GM18520 (cell line): ENCODE measurements at regions not wholly inside any gene's neighbourhood (a gene's known extent, or its start where the extent isn't known, plus 50 kb on each side); places are given as distances from the start of the nearest gene placed in this dataset.
"Not testable (repeated sequence)": the region's sequence is repeated elsewhere in the genome, so short reads cannot be mapped to it uniquely, and the experiment has no call there.

Experiments
- ATAC-seq: cut with Tn5 transposase; IDR thresholded peaks from one replicate; pipeline ENCODE4 v1.9.1; 2021; ENCODE audit not compliant: unreplicated experiment

GRCh38 chr6:11486959-11487358, 50.6 kb upstream of the TMEM170B start:
- ATAC-seq, result no peak

- ATAC-seq, result no peak
Measured at GRCh38 chr6:11486486-11486885, 51.1 kb upstream of the TMEM170B start.

- ATAC-seq, result no peak
Measured at GRCh38 chr6:11486051-11486450, 51.5 kb upstream of the TMEM170B start.

GRCh38 chr6:11485271-11485670, 52.3 kb upstream of the TMEM170B start:
- no peak for ATAC-seq

DNA sequence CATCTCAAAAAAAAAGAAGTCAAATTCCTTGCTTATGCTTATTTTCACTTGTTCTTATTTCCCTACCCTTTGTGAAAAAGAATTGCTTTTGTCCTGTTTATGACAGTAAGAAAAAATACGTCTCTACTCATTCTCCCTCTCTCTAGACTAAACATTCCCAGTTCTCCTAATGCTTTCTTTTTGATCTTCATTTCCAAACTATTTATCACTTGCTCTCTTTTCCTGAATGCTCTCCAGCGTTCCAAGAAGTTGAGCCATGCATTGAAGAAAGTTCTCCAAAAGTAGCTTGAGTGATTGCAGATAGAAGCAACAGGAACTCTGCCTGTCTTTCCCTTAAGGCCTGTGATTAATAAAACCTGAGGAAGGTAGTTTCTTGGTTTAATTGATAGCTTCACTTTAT, 53.1 kb upstream of the TMEM170B start:
- ATAC-seq, result no peak

DNA sequence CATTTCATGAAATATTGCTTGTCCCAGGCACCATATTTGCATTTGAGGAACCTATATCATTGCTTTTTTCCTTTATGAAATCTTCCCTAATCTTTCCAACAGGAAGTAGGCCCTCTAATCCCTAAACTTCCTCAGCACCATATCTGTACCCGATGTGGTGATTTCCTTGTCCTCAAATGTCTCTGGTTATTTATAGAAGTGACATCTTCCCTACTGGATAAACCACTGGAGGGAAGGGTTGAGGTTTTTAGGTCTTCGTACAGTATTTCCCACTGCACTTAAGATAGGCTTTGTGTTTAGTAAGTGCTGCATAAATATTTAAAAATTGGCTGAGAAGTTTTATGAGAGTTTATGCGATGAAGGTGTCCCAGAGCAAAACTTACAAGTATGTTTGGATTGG, 54.9 kb upstream of the TMEM170B start:
- ATAC-seq, result no peak

DNA sequence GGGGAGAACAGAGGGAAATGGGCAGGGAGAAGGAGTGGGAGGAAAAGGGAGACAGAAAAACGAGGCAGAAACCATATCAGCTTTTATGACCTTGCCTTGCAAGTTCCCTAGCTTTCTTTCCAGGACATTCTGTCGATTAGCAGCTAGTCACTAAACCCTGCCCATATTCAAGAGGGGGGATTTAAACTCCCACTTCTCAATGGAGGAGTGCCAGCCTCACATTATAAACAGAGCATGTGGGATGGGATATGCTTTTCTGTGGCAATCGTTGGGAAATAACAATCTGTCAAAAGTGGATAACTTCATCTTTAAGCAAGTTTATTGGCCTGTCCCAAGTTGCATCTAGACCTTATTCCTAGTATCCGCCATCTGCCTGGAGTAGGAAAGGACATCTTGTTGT, 57.0 kb upstream of the TMEM170B start:
- no peak for ATAC-seq

DNA sequence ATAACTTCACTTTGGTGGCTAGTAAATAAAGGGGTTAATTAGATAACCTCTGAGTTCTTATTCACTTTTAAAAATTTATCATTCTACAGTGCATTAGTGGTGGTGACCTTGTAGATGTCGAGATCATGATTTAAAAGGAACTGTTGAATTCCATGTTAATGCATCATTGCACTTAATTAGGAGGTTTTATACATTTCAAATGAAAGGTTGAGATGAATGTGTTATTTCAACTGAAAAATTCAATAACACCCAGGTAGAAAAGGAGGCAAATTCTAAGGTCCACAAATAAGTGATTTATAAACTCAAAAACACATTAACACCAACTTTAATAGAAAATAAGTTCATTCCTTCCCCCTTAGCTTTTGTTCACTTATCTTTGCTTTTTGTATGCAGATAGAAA, 58.3 kb upstream of the TMEM170B start:
- ATAC-seq, result no peak

- ATAC-seq, result no peak
Measured at GRCh38 chr6:11478586-11478985, 59.0 kb upstream of the TMEM170B start.

- no peak for ATAC-seq
Measured at GRCh38 chr6:11475016-11475415, 62.5 kb upstream of the TMEM170B start.

DNA sequence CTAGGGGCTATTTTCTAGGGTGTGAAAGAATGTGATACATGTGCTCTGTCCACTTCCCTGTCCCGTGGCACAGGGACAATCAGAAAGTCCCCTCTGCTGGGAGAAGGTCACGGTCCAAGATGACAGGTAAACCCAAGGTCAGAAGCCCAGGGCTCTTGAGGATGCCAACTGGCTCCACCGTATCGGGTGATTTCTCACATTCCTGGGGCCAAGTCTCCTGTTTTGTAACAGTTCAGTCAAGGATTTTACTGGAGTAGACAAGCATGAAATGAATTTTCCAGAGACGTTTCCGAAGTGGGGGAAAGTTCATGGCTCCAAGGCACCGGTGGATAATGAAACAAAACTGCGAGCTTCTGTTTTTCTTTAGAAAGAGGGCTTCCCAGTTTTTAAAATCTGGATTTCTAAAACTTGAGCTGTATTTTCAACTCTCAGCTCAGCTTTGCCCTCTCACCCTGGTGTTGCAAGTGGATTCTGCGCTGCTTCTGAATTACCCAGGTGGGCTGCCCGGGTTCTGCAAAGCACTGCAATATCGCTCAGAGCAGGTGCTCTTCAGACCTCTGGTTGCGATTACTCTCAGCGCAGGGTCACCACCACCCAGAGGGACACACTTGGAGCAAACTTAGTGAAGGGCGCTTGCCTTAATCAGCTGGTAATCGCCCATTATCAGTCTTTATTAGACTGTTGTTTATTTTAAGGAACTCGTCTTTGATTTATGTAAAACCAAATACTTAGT, 64.4 kb upstream of the TMEM170B start:
- ATAC-seq, result no peak

- no peak for ATAC-seq
Measured at GRCh38 chr6:11471261-11471660, 66.3 kb upstream of the TMEM170B start.

- ATAC-seq, result no peak
Measured at GRCh38 chr6:11469684-11470083, 67.9 kb upstream of the TMEM170B start.

- not testable (repeated sequence) for ATAC-seq
Measured at GRCh38 chr6:11468271-11468670, 69.3 kb upstream of the TMEM170B start.

GRCh38 chr6:11467364-11467763, 70.2 kb upstream of the TMEM170B start:
- ATAC-seq, result peak; percentile 83

DNA sequence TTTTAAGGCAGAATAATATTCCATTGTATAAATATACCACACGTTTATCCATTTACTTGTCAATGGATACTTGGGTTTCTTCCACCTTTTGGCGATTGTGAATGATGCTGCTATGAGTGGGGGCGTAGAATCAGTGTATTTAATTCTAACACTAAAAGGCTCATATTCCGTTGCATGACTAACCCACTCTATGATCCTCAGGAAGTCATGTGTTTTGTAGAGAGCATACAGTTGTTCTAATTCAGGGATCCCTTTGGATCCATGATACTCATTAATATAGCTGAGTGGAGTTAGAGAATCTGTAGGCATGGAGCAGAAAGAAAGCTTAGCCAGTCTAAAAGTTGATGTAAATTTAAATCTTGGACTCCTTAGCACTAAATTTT, 74.2 kb upstream of the TMEM170B start:
- ATAC-seq, result no peak

DNA sequence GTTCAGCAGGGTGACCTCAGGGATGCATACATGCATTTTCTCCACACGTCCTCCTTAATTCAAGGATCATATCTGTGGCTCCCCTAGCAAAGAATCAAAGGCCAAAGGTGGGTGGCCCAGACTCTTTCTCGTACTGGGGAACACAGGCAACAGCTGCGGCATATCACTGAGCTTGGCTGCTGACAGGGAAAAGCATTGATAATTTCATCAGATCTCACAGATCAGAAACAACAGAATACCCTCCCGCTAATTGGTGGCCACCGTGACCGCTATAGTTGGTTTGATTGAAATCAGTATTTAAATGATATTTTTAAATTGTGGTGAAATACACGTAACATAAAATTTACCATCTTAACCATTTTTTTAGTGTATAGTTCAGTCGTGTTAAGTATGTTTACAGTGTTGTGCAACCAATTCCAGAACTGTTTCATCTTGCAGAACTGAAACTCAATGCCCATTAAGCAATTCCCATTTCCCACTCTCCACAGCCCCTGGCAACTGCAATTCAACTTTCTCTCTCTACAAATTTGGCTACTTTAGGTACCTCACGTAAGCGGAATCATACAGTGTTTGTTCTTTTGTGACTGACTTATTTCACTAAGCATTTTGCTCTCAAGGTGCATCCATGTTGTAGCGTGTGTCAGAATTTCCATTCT, 74.7 kb upstream of the TMEM170B start:
- ATAC-seq, result no peak

GRCh38 chr6:11460837-11461661, 76.5 kb upstream of the TMEM170B start:
- peak; percentile 69 for ATAC-seq

- peak; percentile 27 for ATAC-seq
Measured at GRCh38 chr6:11460001-11460668, 77.4 kb upstream of the TMEM170B start.

DNA sequence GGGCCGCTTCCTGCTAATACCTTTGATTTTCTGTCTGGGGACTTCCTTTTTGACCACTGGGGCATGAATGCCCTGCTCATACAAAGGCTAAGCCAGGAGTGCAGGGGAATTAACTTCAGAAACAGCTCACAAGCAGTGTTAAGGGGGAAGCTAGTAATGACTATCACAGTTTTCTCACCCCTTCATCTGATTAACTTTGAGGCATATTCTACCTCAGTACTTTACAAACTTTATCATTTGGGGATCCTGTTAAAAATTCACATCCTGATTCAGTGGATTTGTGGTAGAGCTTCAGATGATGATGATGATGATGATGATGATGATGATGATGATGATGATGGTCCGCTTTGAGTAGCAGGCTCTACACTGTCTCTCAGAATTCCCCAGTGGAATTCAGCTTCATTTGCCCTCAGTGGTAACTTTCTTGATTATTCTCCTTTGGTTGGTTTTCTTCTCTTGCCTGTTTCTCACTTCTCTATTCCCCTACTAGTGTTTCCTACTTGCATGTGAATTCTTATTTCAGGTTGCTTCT, 78.4 kb upstream of the TMEM170B start:
- ATAC-seq, result peak; percentile 39

- ATAC-seq, result no peak
Measured at GRCh38 chr6:11458509-11458908, 79.0 kb upstream of the TMEM170B start.
